Midbrain (tissue), 1 donor: ENCODE measurements at regions not wholly inside any gene's neighbourhood (a gene's known extent, or its start where the extent isn't known, plus 50 kb on each side); places are given as distances from the start of the nearest gene placed in this dataset.
A peak's percentile ranks its signal among the peaks of the same experiment; 100 is the strongest.
"Not testable (repeated sequence)": the region's sequence is repeated elsewhere in the genome, so short reads cannot be mapped to it uniquely, and the experiment has no call there.

ENCODE experiments used
- DNase-seq: peaks from one replicate; lab custom pipeline; 2025; lab: John Stamatoyannopoulos, UW

GRCh38 chr1:182331387-182331786, 60.2 kb downstream of the GLUL start:
- DNase-seq, result no peak

- no peak for DNase-seq
Observed at GRCh38 chr1:182330303-182330702, 61.3 kb downstream of the GLUL start.

- DNase-seq, result no peak
Observed at GRCh38 chr1:182329471-182329870, 62.1 kb downstream of the GLUL start.

GRCh38 chr1:182328591-182328990, 63.0 kb downstream of the GLUL start:
- no peak for DNase-seq

- no peak for DNase-seq
Observed at GRCh38 chr1:182325339-182325738, 66.3 kb downstream of the GLUL start.

- DNase-seq, result not testable (repeated sequence)
Observed at GRCh38 chr1:182321532-182321931, 70.1 kb downstream of the GLUL start.

- DNase-seq, result peak; percentile 34
Observed at GRCh38 chr1:182317611-182318161, 73.9 kb downstream of the GLUL start.

GRCh38 chr1:182316454-182316853, 75.1 kb downstream of the GLUL start:
- not testable (repeated sequence) for DNase-seq

GRCh38 chr1:182315167-182315556, 76.4 kb downstream of the GLUL start:
- no peak for DNase-seq

- DNase-seq, result no peak
Observed at GRCh38 chr1:182309631-182310351, 81.8 kb downstream of the GLUL start.

GRCh38 chr1:182308826-182309225, 82.8 kb downstream of the GLUL start:
- no peak for DNase-seq

GRCh38 chr1:182307486-182307885, 84.1 kb downstream of the GLUL start:
- not testable (repeated sequence) for DNase-seq

- DNase-seq, result no peak
Observed at GRCh38 chr1:182305861-182306260, 85.7 kb downstream of the GLUL start.

- no peak for DNase-seq
Observed at GRCh38 chr1:182304627-182305026, 87.0 kb downstream of the GLUL start.

GRCh38 chr1:182304218-182304617, 87.4 kb downstream of the GLUL start:
- no peak for DNase-seq

- no peak for DNase-seq
Observed at GRCh38 chr1:182303778-182304177, 87.8 kb downstream of the GLUL start.

- peak; percentile 79 for DNase-seq
Observed at GRCh38 chr1:182301467-182302198, 90.0 kb downstream of the GLUL start.

- no peak for DNase-seq
Observed at GRCh38 chr1:182301026-182301436, 90.6 kb downstream of the GLUL start.

GRCh38 chr1:182299728-182300616, 91.6 kb downstream of the GLUL start:
- peak; percentile 40 for DNase-seq

- DNase-seq, result not testable (repeated sequence)
Observed at GRCh38 chr1:182299054-182299727, 92.4 kb downstream of the GLUL start.

- no peak for DNase-seq
Observed at GRCh38 chr1:182297335-182297734, 94.3 kb downstream of the GLUL start.

GRCh38 chr1:182295697-182296096, 95.9 kb downstream of the GLUL start:
- DNase-seq, result no peak
